Stimulated activated CD4-positive, alpha-beta T cell treated with anti-CD3 and anti-CD28 coated beads, Interleukin-1b, Interleukin-23, amount 100 ng/mL, for 48 hours (primary cell): ENCODE measurements at regions not wholly inside any gene's neighbourhood (a gene's known extent, or its start where the extent isn't known, plus 50 kb on each side); places are given as distances from the start of the nearest gene placed in this dataset.
A peak's percentile ranks its signal among the peaks of the same experiment; 100 is the strongest.
"Not testable (repeated sequence)": the region's sequence is repeated elsewhere in the genome, so short reads cannot be mapped to it uniquely, and the experiment has no call there.

Source experiments
- DNase-seq: peaks from one replicate; pipeline ENCODE4 v3.0.0-alpha.2; 2020

- DNase-seq = no peak
Observed at GRCh38 chr7:89621925-89622641, 532.2 kb upstream of the STEAP1 start.

GRCh38 chr7:89623018-89623672, 531.1 kb upstream of the STEAP1 start:
- peak; percentile 14 for DNase-seq

- peak; percentile 20 for DNase-seq
Observed at GRCh38 chr7:89624155-89624554, 530.1 kb upstream of the STEAP1 start.

- DNase-seq = no peak
Observed at GRCh38 chr7:89648509-89648908, 505.8 kb upstream of the STEAP1 start.

- DNase-seq = no peak
Observed at GRCh38 chr7:89655946-89656345, 498.3 kb upstream of the STEAP1 start.

GRCh38 chr7:89661876-89662275, 492.4 kb upstream of the STEAP1 start:
- no peak for DNase-seq

GRCh38 chr7:89666136-89666835, 488.0 kb upstream of the STEAP1 start:
- no peak for DNase-seq

- DNase-seq = no peak
Observed at GRCh38 chr7:89680161-89680560, 474.1 kb upstream of the STEAP1 start.

- no peak for DNase-seq
Observed at GRCh38 chr7:89681448-89681847, 472.8 kb upstream of the STEAP1 start.

- DNase-seq = no peak
Observed at GRCh38 chr7:89685287-89685686, 469.0 kb upstream of the STEAP1 start.

GRCh38 chr7:89687211-89687610, 467.1 kb upstream of the STEAP1 start:
- DNase-seq = no peak

GRCh38 chr7:89695241-89695640, 459.0 kb upstream of the STEAP1 start:
- DNase-seq = no peak

- no peak for DNase-seq
Observed at GRCh38 chr7:89714131-89714530, 440.1 kb upstream of the STEAP1 start.

- not testable (repeated sequence) for DNase-seq
Observed at GRCh38 chr7:89718941-89719340, 435.3 kb upstream of the STEAP1 start.

- no peak for DNase-seq
Observed at GRCh38 chr7:89728481-89728880, 425.8 kb upstream of the STEAP1 start.

- no peak for DNase-seq
Observed at GRCh38 chr7:89731751-89732445, 422.4 kb upstream of the STEAP1 start.

- no peak for DNase-seq
Observed at GRCh38 chr7:89738549-89738948, 415.7 kb upstream of the STEAP1 start.

- no peak for DNase-seq
Observed at GRCh38 chr7:89757910-89758309, 396.4 kb upstream of the STEAP1 start.

- no peak for DNase-seq
Observed at GRCh38 chr7:89760690-89761089, 393.6 kb upstream of the STEAP1 start.

GRCh38 chr7:89761173-89761572, 393.1 kb upstream of the STEAP1 start:
- no peak for DNase-seq

GRCh38 chr7:89770161-89770560, 384.1 kb upstream of the STEAP1 start:
- no peak for DNase-seq

GRCh38 chr7:89771003-89771636, 383.1 kb upstream of the STEAP1 start:
- DNase-seq = no peak

- no peak for DNase-seq
Observed at GRCh38 chr7:89772276-89772675, 382.0 kb upstream of the STEAP1 start.
